ENCODE measurements at regions not wholly inside any gene's neighbourhood (a gene's known extent, or its start where the extent isn't known, plus 50 kb on each side); places are given as distances from the start of the nearest gene placed in this dataset.

- Histone ChIP-seq H3K36me3 (ENCODE audit: control insufficient read depth in 2 of 2, extremely low read depth in 1 of 2, insufficient read depth in 2 of 2, low read length in 2 of 2) (no peaks in the 10 kb centered on the region), H3K79me2 (ENCODE audit: control insufficient read depth, insufficient read depth, low read length) (no peaks in the 10 kb centered on the region), H3K27me3 (ENCODE audit: control insufficient read depth, extremely low read depth, insufficient read depth, low read length) (no peaks in the 10 kb centered on the region), H3K9me3 (ENCODE audit: control insufficient read depth, low read depth, low read length) (no peaks in the 10 kb centered on the region), H4K20me1 (ENCODE audit: control insufficient read depth, extremely low read depth, insufficient read depth, low read length) (no peaks in the 10 kb centered on the region), H3K9me1 (ENCODE audit: control insufficient read depth, extremely low read depth, insufficient read depth, low read length) (no peaks in the 10 kb centered on the region), H3K4me2 (ENCODE audit: control insufficient read depth, extremely low read depth, insufficient read depth, low read depth, low read length) (no peak overlapping the region), H3K4me3 (ENCODE audit: control insufficient read depth in 2 of 3, extremely low read depth in 1 of 3, insufficient read depth in 2 of 3, low read depth in 1 of 3, low read length in 3 of 3) (no peak overlapping the region), H3K27ac (ENCODE audit: control insufficient read depth, insufficient read depth, low read length) (peak overlapping the region; percentile 77), H2AFZ (ENCODE audit: control insufficient read depth, low read length) (peak overlapping the region; percentile 37), H3K4me1 (ENCODE audit: control insufficient read depth, extremely low read depth, insufficient read depth, low read length) (peaks cover 21% of the 10 kb centered on the region), H3K9ac (ENCODE audit: control insufficient read depth, extremely low read depth, insufficient read depth, low read length) (no peak overlapping the region)
- FAIRE-seq (no peak), DNase-seq (ENCODE audit: low read depth, low spot score) (no peak)
- dilution Hi-C loops (cut with MboI; ENCODE audit: extremely low pct_ligation_motif_present, low sequenced_read_pairs), result no loop called here
- TF ChIP-seq EZH2 (IDR thresholded peaks at IDR 0.05; ENCODE audit: low read length), result no peak
- peak in 2 of 3 experiments; percentile 3 to 16 for TF ChIP-seq CTCF (optimal IDR thresholded peaks at IDR 0.05 in 1 of 3, IDR thresholded peaks at IDR 0.05 in 1 of 3, conservative IDR thresholded peaks at IDR 0.05 in 1 of 3; ENCODE audit: extremely low read depth in 1 of 3, insufficient read depth in 2 of 3, low read length in 3 of 3)
Observed at GRCh38 chr2:83016343-83017110, 1442.6 kb downstream of the SUCLG1 start.

GRCh38 chr2:83015900-83016299 lies 1443.2 kb downstream of the SUCLG1 start:
- DNase-seq (ENCODE audit: low read depth, low spot score) (no peak), FAIRE-seq (no peak)
- Histone ChIP-seq H3K9me3 (ENCODE audit: control insufficient read depth, low read depth, low read length) (no peaks in the 10 kb centered on the region), H4K20me1 (ENCODE audit: control insufficient read depth, extremely low read depth, insufficient read depth, low read length) (no peaks in the 10 kb centered on the region), H3K9ac (ENCODE audit: control insufficient read depth, extremely low read depth, insufficient read depth, low read length) (no peak overlapping the region), H3K4me2 (ENCODE audit: control insufficient read depth, extremely low read depth, insufficient read depth, low read depth, low read length) (no peak overlapping the region), H3K4me3 (ENCODE audit: control insufficient read depth in 2 of 3, extremely low read depth in 1 of 3, insufficient read depth in 2 of 3, low read depth in 1 of 3, low read length in 3 of 3) (no peak overlapping the region), H3K4me1 (ENCODE audit: control insufficient read depth, extremely low read depth, insufficient read depth, low read length) (peaks cover 21% of the 10 kb centered on the region), H3K79me2 (ENCODE audit: control insufficient read depth, insufficient read depth, low read length) (no peaks in the 10 kb centered on the region), H2AFZ (ENCODE audit: control insufficient read depth, low read length) (no peak overlapping the region), H3K36me3 (ENCODE audit: control insufficient read depth in 2 of 2, extremely low read depth in 1 of 2, insufficient read depth in 2 of 2, low read length in 2 of 2) (no peaks in the 10 kb centered on the region), H3K27ac (ENCODE audit: control insufficient read depth, insufficient read depth, low read length) (no peak overlapping the region), H3K27me3 (ENCODE audit: control insufficient read depth, extremely low read depth, insufficient read depth, low read length) (no peaks in the 10 kb centered on the region), H3K9me1 (ENCODE audit: control insufficient read depth, extremely low read depth, insufficient read depth, low read length) (no peaks in the 10 kb centered on the region)
- TF ChIP-seq EZH2 (IDR thresholded peaks at IDR 0.05; ENCODE audit: low read length), result no peak
- no peak for TF ChIP-seq CTCF (optimal IDR thresholded peaks at IDR 0.05 in 1 of 3, IDR thresholded peaks at IDR 0.05 in 1 of 3, conservative IDR thresholded peaks at IDR 0.05 in 1 of 3; ENCODE audit: extremely low read depth in 1 of 3, insufficient read depth in 2 of 3, low read length in 3 of 3)
- dilution Hi-C loops (cut with MboI; ENCODE audit: extremely low pct_ligation_motif_present, low sequenced_read_pairs), result no loop called here
